ENCODE measurements at regions not wholly inside any gene's neighbourhood (a gene's known extent, or its start where the extent isn't known, plus 50 kb on each side); places are given as distances from the start of the nearest gene placed in this dataset.

- no peak for FAIRE-seq
- Histone ChIP-seq H3K4me3 (ENCODE audit: low read depth, low read length) (no peak overlapping the region), H3K27me3 (ENCODE audit: control insufficient read depth, insufficient read depth, low read length) (no peaks in the 10 kb centered on the region), H3K36me3 (ENCODE audit: control insufficient read depth, insufficient read depth, low read length) (no peaks in the 10 kb centered on the region)
- DNase-seq (ENCODE audit: low read depth): peak; percentile 79
- TF ChIP-seq, protein P1, sequence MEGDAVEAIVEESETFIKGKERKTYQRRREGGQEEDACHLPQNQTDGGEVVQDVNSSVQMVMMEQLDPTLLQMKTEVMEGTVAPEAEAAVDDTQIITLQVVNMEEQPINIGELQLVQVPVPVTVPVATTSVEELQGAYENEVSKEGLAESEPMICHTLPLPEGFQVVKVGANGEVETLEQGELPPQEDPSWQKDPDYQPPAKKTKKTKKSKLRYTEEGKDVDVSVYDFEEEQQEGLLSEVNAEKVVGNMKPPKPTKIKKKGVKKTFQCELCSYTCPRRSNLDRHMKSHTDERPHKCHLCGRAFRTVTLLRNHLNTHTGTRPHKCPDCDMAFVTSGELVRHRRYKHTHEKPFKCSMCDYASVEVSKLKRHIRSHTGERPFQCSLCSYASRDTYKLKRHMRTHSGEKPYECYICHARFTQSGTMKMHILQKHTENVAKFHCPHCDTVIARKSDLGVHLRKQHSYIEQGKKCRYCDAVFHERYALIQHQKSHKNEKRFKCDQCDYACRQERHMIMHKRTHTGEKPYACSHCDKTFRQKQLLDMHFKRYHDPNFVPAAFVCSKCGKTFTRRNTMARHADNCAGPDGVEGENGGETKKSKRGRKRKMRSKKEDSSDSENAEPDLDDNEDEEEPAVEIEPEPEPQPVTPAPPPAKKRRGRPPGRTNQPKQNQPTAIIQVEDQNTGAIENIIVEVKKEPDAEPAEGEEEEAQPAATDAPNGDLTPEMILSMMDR (IDR thresholded peaks at IDR 0.05; ENCODE audit: insufficient read depth, low read length, severe bottlenecking): no peak
Observed at GRCh38 chr1:73907051-73907450, 290.9 kb downstream of the LRRIQ3 start.

DNA sequence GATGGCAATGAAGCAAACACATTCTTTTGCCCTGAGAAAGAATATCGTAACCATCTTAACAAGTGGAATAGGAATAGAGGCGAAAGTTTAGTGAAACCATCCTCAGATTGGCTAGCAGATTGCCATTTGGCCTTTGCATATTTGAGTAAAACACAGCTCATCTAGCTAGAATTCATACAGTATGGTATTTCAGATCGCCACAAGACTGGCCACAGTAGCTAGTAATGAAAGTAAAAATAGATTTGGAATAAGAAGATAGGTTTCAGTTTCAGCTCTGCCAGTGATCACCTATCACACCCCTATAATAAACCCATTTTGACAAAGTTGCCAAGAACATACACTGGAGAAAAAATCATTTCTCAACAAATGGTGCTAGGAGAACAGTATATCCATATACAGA lies 294.9 kb downstream of the LRRIQ3 start:
- DNase-seq (ENCODE audit: low read depth): no peak
- no peak overlapping the region for H3K4me3 ChIP-seq (ENCODE audit: low read depth, low read length)
- no peak for FAIRE-seq
- no peaks in the 10 kb centered on the region for H3K36me3 ChIP-seq (ENCODE audit: control insufficient read depth, insufficient read depth, low read length)
- TF ChIP-seq, protein P1 (IDR thresholded peaks at IDR 0.05; ENCODE audit: insufficient read depth, low read length, severe bottlenecking): no peak
- no peaks in the 10 kb centered on the region for H3K27me3 ChIP-seq (ENCODE audit: control insufficient read depth, insufficient read depth, low read length)

- DNase-seq (ENCODE audit: low read depth): no peak
- TF ChIP-seq, protein P1 (IDR thresholded peaks at IDR 0.05; ENCODE audit: insufficient read depth, low read length, severe bottlenecking): no peak
- H3K27me3 ChIP-seq (ENCODE audit: control insufficient read depth, insufficient read depth, low read length): no peaks in the 10 kb centered on the region
- no peaks in the 10 kb centered on the region for H3K36me3 ChIP-seq (ENCODE audit: control insufficient read depth, insufficient read depth, low read length)
- no peak for FAIRE-seq
- H3K4me3 ChIP-seq (ENCODE audit: low read depth, low read length): no peak overlapping the region
Observed at GRCh38 chr1:73901738-73902137, 296.2 kb downstream of the LRRIQ3 start.

DNA sequence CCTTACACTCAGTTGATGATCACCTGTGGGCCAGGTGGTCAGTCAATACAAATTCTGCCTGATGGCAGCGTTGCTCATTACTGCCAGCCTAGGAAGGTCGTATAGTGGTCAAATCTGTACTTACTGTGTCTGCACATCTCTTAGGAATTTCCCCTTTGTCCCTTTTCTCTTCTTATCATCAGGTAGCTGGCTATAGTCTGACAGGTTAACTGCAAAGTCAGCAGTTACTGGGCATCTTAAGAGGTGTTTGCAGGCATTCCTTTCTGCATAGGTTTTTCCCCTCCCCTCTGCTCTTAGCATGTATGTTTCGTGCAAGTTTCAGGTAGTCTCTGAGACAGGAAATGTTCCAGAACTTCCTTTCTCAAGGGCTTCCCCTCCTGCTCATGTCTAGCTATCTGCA lies 298.7 kb downstream of the LRRIQ3 start:
- Histone ChIP-seq H3K36me3 (ENCODE audit: control insufficient read depth, insufficient read depth, low read length) (no peaks in the 10 kb centered on the region), H3K27me3 (ENCODE audit: control insufficient read depth, insufficient read depth, low read length) (no peaks in the 10 kb centered on the region), H3K4me3 (ENCODE audit: low read depth, low read length) (no peak overlapping the region)
- FAIRE-seq: no peak
- TF ChIP-seq, protein P1 (IDR thresholded peaks at IDR 0.05; ENCODE audit: insufficient read depth, low read length, severe bottlenecking): no peak
- DNase-seq (ENCODE audit: low read depth): peak; percentile 37

- H3K4me3 ChIP-seq (ENCODE audit: low read depth, low read length): no peak overlapping the region
- H3K36me3 ChIP-seq (ENCODE audit: control insufficient read depth, insufficient read depth, low read length): no peaks in the 10 kb centered on the region
- TF ChIP-seq, protein P1 (IDR thresholded peaks at IDR 0.05; ENCODE audit: insufficient read depth, low read length, severe bottlenecking): no peak
- DNase-seq (ENCODE audit: low read depth): no peak
- H3K27me3 ChIP-seq (ENCODE audit: control insufficient read depth, insufficient read depth, low read length): no peaks in the 10 kb centered on the region
- FAIRE-seq: no peak
Observed at GRCh38 chr1:73898540-73898939, 299.4 kb downstream of the LRRIQ3 start.

- no peaks in the 10 kb centered on the region for H3K27me3 ChIP-seq (ENCODE audit: control insufficient read depth, insufficient read depth, low read length)
- DNase-seq (ENCODE audit: low read depth) (no peak), FAIRE-seq (no peak)
- TF ChIP-seq, protein P1 (IDR thresholded peaks at IDR 0.05; ENCODE audit: insufficient read depth, low read length, severe bottlenecking): no peak
- H3K4me3 ChIP-seq (ENCODE audit: low read depth, low read length): no peak overlapping the region
- no peaks in the 10 kb centered on the region for H3K36me3 ChIP-seq (ENCODE audit: control insufficient read depth, insufficient read depth, low read length)
Observed at GRCh38 chr1:73887412-73887811, 310.6 kb downstream of the LRRIQ3 start.
